Neuronal stem cell (in vitro differentiated cells): ENCODE measurements at regions not wholly inside any gene's neighbourhood (a gene's known extent, or its start where the extent isn't known, plus 50 kb on each side); places are given as distances from the start of the nearest gene placed in this dataset.

Source experiments
- DNase-seq: peaks from one replicate; pipeline ENCODE4 v3.0.0-alpha.2; 2013; ENCODE audit warnings: low spot score
- H2AFZ ChIP-seq: one replicate; pipeline ENCODE4 v1.6.1; 2013; ENCODE audit warnings: mild to moderate bottlenecking, low read length, inconsistent platforms
- H2AK5ac ChIP-seq: 2 replicates; pipeline ENCODE4 v1.6.1; 2013; ENCODE audit warnings: low read depth, mild to moderate bottlenecking, inconsistent platforms, low read length, moderate library complexity, mixed read lengths
- H2BK120ac ChIP-seq: 2 replicates; pipeline ENCODE4 v1.6.1; 2013; ENCODE audit warnings: low read depth, mild to moderate bottlenecking, inconsistent platforms, low read length, moderate library complexity, mixed read lengths
- H2BK12ac ChIP-seq: one replicate; pipeline ENCODE4 v1.6.1; 2013; ENCODE audit warnings: low read length, inconsistent platforms
- H2BK15ac ChIP-seq: 2 replicates; pipeline ENCODE4 v1.6.1; 2013; ENCODE audit warnings: mild to moderate bottlenecking, low read length, inconsistent platforms, mixed read lengths
- H2BK5ac ChIP-seq: one replicate; pipeline ENCODE4 v1.6.1; 2013; ENCODE audit warnings: inconsistent platforms, mild to moderate bottlenecking, low read length, moderate library complexity
- H3K14ac ChIP-seq: one replicate; pipeline ENCODE4 v1.6.1; 2013; ENCODE audit warnings: low read length, inconsistent platforms
- H3K18ac ChIP-seq: 2 replicates; pipeline ENCODE4 v1.6.1; 2013; ENCODE audit warnings: low read length, inconsistent platforms
- H3K23ac ChIP-seq: 2 replicates; pipeline ENCODE4 v1.6.1; 2013; ENCODE audit warnings: low read depth, mild to moderate bottlenecking, mixed read lengths, low read length, inconsistent platforms; ENCODE audit not compliant: poor library complexity
- H3K27ac ChIP-seq: replicated peaks from 3 replicates; pipeline ENCODE4 v1.5.1; 2013; ENCODE audit warnings: low read length, inconsistent platforms
- H3K27me3 ChIP-seq, 3 experiments: 2 replicates each; pipeline ENCODE4 v1.6.1; 2013; ENCODE audit warnings: low read length in 3 of 3, mild to moderate bottlenecking in 2 of 3, inconsistent platforms in 1 of 3, low read depth in 1 of 3, mixed read lengths in 1 of 3, moderate library complexity in 1 of 3; ENCODE audit not compliant: control insufficient read depth in 3 of 3, insufficient read depth in 3 of 3
- H3K36me3 ChIP-seq, 2 donors: replicated peaks in 1 of 2; 2 replicates each; pipeline ENCODE4 v1.6.1; 2013; ENCODE audit warnings: low read length in 2 of 2; ENCODE audit not compliant: control insufficient read depth in 2 of 2, insufficient read depth in 2 of 2
- H3K4ac ChIP-seq: 2 replicates; pipeline ENCODE4 v1.6.1; 2013; ENCODE audit warnings: inconsistent platforms, mild to moderate bottlenecking, low read length, moderate library complexity
- H3K4me1 ChIP-seq, 2 donors: 1 replicate in 1 of 2; 2 replicates in 1 of 2; pipeline ENCODE4 v1.6.1; 2013; ENCODE audit warnings: low read length in 2 of 2, low read depth in 1 of 2; ENCODE audit not compliant: control insufficient read depth in 2 of 2, insufficient read depth in 1 of 2
- H3K4me2 ChIP-seq: one replicate; pipeline ENCODE4 v1.6.1; 2013; ENCODE audit warnings: mild to moderate bottlenecking, low read length, inconsistent platforms; ENCODE audit not compliant: insufficient read depth, poor library complexity, severe bottlenecking
- H3K4me3 ChIP-seq, 2 donors: 2 replicates each; pipeline ENCODE4 v1.5.1; 2013; ENCODE audit warnings: low read length in 2 of 2, mild to moderate bottlenecking in 2 of 2, inconsistent platforms in 1 of 2, moderate library complexity in 1 of 2
- H3K79me1 ChIP-seq: one replicate; pipeline ENCODE4 v1.6.1; 2013; ENCODE audit warnings: low read depth, mild to moderate bottlenecking, inconsistent platforms, low read length, moderate library complexity
- H3K9ac ChIP-seq: one replicate; pipeline ENCODE4 v1.6.1; 2013; ENCODE audit warnings: mild to moderate bottlenecking, low read depth, low read length, inconsistent platforms; ENCODE audit not compliant: poor library complexity
- H3K9me3 ChIP-seq, 2 donors: replicated peaks in 1 of 2; 2 replicates each; pipeline versions ENCODE3 to v1.6.1; 2013; ENCODE audit warnings: low read length in 2 of 2, mild to moderate bottlenecking in 2 of 2, inconsistent platforms in 1 of 2, low read depth in 1 of 2, mixed read lengths in 1 of 2, moderate library complexity in 1 of 2; ENCODE audit not compliant: control insufficient read depth in 2 of 2, insufficient read depth in 1 of 2
- H4K8ac ChIP-seq: one replicate; pipeline ENCODE4 v1.6.1; 2013; ENCODE audit warnings: low read depth, mild to moderate bottlenecking, inconsistent platforms, low read length, moderate library complexity
- H4K91ac ChIP-seq: one replicate; pipeline ENCODE4 v1.6.1; 2013; ENCODE audit warnings: low read length, low read depth, mild to moderate bottlenecking, inconsistent platforms; ENCODE audit not compliant: poor library complexity
- whole genome bisulfite sequencing, 2 donors: extraction: QIAGEN DNeasy Blood & Tissue Kit; methylation state at CpG; one replicate each; pipeline ENCODE4 v1.1.7; 2013; ENCODE audit warnings: missing lambda C conversion rate in 2 of 2, mixed read lengths in 1 of 2; ENCODE audit not compliant: insufficient read length in 2 of 2, insufficient replicate concordance in 1 of 2; ENCODE audit errors: extremely low coverage in 2 of 2; 5-methylcytosine and 5-hydroxymethylcytosine counted together

- no peak overlapping the region for H2BK12ac ChIP-seq
- no peaks in the 10 kb centered on the region for H3K4me1 ChIP-seq
- H3K27ac ChIP-seq = no peak overlapping the region
- no peak overlapping the region for H3K4me3 ChIP-seq
- H3K79me1 ChIP-seq = no peaks in the 10 kb centered on the region
- no peak overlapping the region for H4K8ac ChIP-seq
- no peak overlapping the region for H3K14ac ChIP-seq
- WGBS, 2 donors = no CpG with 5 or more reads among the region's 4 CpGs
- no peaks in the 10 kb centered on the region for H3K27me3 ChIP-seq
- no peak overlapping the region for H2BK120ac ChIP-seq
- H2BK15ac ChIP-seq = no peak overlapping the region
- no peak overlapping the region for H3K9ac ChIP-seq
- H3K36me3 ChIP-seq = no peaks in the 10 kb centered on the region
- no peak overlapping the region for H3K4ac ChIP-seq
- H3K9me3 ChIP-seq = no peaks in the 10 kb centered on the region
- no peak overlapping the region for H2AK5ac ChIP-seq
- no peak for DNase-seq
- no peak overlapping the region for H3K23ac ChIP-seq
- no peak overlapping the region for H3K18ac ChIP-seq
- H3K4me2 ChIP-seq = no peak overlapping the region
- H2BK5ac ChIP-seq = no peak overlapping the region
- no peak overlapping the region for H4K91ac ChIP-seq
- H2AFZ ChIP-seq = no peak overlapping the region
These were observed 196.1 kb upstream of the IGF1R start for GRCh38 chr15:98452238-98452637.

GRCh38 chr15:98455904-98456303, 192.4 kb upstream of the IGF1R start:
- Histone ChIP-seq H3K4me1 (no peaks in the 10 kb centered on the region), H2BK15ac (no peak overlapping the region), H3K14ac (no peak overlapping the region), H3K4me3 (no peak overlapping the region), H4K91ac (no peak overlapping the region), H2BK5ac (no peak overlapping the region), H2AFZ (no peak overlapping the region), H3K27me3 (no peaks in the 10 kb centered on the region), H4K8ac (no peak overlapping the region), H3K23ac (no peak overlapping the region), H2BK120ac (no peak overlapping the region), H3K27ac (no peak overlapping the region), H3K4me2 (no peak overlapping the region), H3K18ac (no peak overlapping the region), H3K4ac (no peak overlapping the region), H3K36me3 (no peaks in the 10 kb centered on the region), H2BK12ac (no peak overlapping the region), H3K79me1 (no peaks in the 10 kb centered on the region), H3K9ac (no peak overlapping the region), H2AK5ac (no peak overlapping the region), H3K9me3 (no peaks in the 10 kb centered on the region)
- DNase-seq = no peak
- WGBS, 2 donors = no CpG with 5 or more reads among the region's 5 CpGs

- Histone ChIP-seq H3K36me3 (no peaks in the 10 kb centered on the region), H4K8ac (no peak overlapping the region), H2AFZ (no peak overlapping the region), H3K9ac (no peak overlapping the region), H3K27ac (no peak overlapping the region), H3K4me2 (no peak overlapping the region), H3K14ac (no peak overlapping the region), H3K79me1 (no peaks in the 10 kb centered on the region), H4K91ac (no peak overlapping the region), H3K4me3 (no peak overlapping the region), H3K9me3 (peaks cover 7 to 10% of the 10 kb centered on the region in 2 donors), H2BK12ac (no peak overlapping the region), H2BK5ac (no peak overlapping the region), H2BK120ac (no peak overlapping the region), H2AK5ac (no peak overlapping the region), H3K27me3 (no peaks in the 10 kb centered on the region), H3K23ac (no peak overlapping the region), H3K18ac (no peak overlapping the region), H3K4ac (no peak overlapping the region), H2BK15ac (no peak overlapping the region), H3K4me1 (peaks cover 0 to 5% of the 10 kb centered on the region in 2 donors)
- no CpG with 5 or more reads among the region's 1 CpG for WGBS, 2 donors
- DNase-seq = no peak
These were observed 171.8 kb upstream of the IGF1R start for GRCh38 chr15:98476559-98476958.

GRCh38 chr15:98480844-98481243, 167.5 kb upstream of the IGF1R start:
- H3K4me3 ChIP-seq = no peak overlapping the region
- no peak overlapping the region for H3K14ac ChIP-seq

More at GRCh38 chr15:98480844-98481243, 167.5 kb upstream of the IGF1R start:
- no peak overlapping the region for H2AK5ac ChIP-seq
- no peak overlapping the region for H4K8ac ChIP-seq
- WGBS, 2 donors = no CpG with 5 or more reads among the region's 11 CpGs
- H3K9ac ChIP-seq = no peak overlapping the region
- peak overlapping the region; percentile 73 for H2AFZ ChIP-seq
- no peaks in the 10 kb centered on the region for H3K79me1 ChIP-seq
- no peak overlapping the region for H2BK15ac ChIP-seq
- H2BK5ac ChIP-seq = no peak overlapping the region
- H2BK120ac ChIP-seq = no peak overlapping the region
- peaks cover 0 to 5% of the 10 kb centered on the region in 2 donors for H3K4me1 ChIP-seq
- no peaks in the 10 kb centered on the region for H3K27me3 ChIP-seq
- H3K9me3 ChIP-seq = peaks cover 10 to 13% of the 10 kb centered on the region in 2 donors
- no peak overlapping the region for H2BK12ac ChIP-seq
- no peak overlapping the region for H4K91ac ChIP-seq
- H3K4ac ChIP-seq = no peak overlapping the region
- no peak overlapping the region for H3K23ac ChIP-seq
- DNase-seq = no peak
- H3K36me3 ChIP-seq = no peaks in the 10 kb centered on the region
- no peak overlapping the region for H3K4me2 ChIP-seq
- H3K18ac ChIP-seq = no peak overlapping the region
- H3K27ac ChIP-seq = no peak overlapping the region
